ENCODE measurements at regions not wholly inside any gene's neighbourhood (a gene's known extent, or its start where the extent isn't known, plus 50 kb on each side); places are given as distances from the start of the nearest gene placed in this dataset.

- WGBS, 2 donors (ENCODE audit: extremely low coverage in 2 of 2, insufficient read length in 2 of 2, insufficient replicate concordance in 1 of 2): no CpG with 5 or more reads among the region's 7 CpGs
- DNase-seq (ENCODE audit: low spot score): no peak
- no peaks in the 10 kb centered on the region for H3K79me1 ChIP-seq (ENCODE audit: low read depth, low read length)
- no peak overlapping the region for H3K18ac ChIP-seq (ENCODE audit: low read length)
- H2BK5ac ChIP-seq (ENCODE audit: low read length): no peak overlapping the region
- no peak overlapping the region for H2BK120ac ChIP-seq (ENCODE audit: low read depth, low read length)
- no peak overlapping the region for H2AK5ac ChIP-seq (ENCODE audit: low read depth, low read length)
- H3K4me3 ChIP-seq (ENCODE audit: low read length in 2 of 2): no peak overlapping the region
- H3K4me2 ChIP-seq (ENCODE audit: insufficient read depth, low read length, poor library complexity, severe bottlenecking): no peak overlapping the region
- no peak overlapping the region for H3K9ac ChIP-seq (ENCODE audit: low read depth, low read length, poor library complexity)
- no peak overlapping the region for H2BK15ac ChIP-seq (ENCODE audit: low read length)
- no peak overlapping the region for H2BK12ac ChIP-seq (ENCODE audit: low read length)
- no peak overlapping the region for H3K27ac ChIP-seq (replicated peaks; ENCODE audit: low read length)
- H3K4me1 ChIP-seq (ENCODE audit: control insufficient read depth in 2 of 2, insufficient read depth in 1 of 2, low read depth in 1 of 2, low read length in 2 of 2): peaks cover 0 to 5% of the 10 kb centered on the region in 2 donors
- H3K9me3 ChIP-seq (replicated peaks in 1 of 2; ENCODE audit: control insufficient read depth in 2 of 2, insufficient read depth in 1 of 2, low read depth in 1 of 2, low read length in 2 of 2): no peaks in the 10 kb centered on the region
- H3K23ac ChIP-seq (ENCODE audit: low read depth, low read length, poor library complexity): no peak overlapping the region
- no peaks in the 10 kb centered on the region for H3K36me3 ChIP-seq (replicated peaks in 1 of 2; ENCODE audit: control insufficient read depth in 2 of 2, insufficient read depth in 2 of 2, low read length in 2 of 2)
- H3K4ac ChIP-seq (ENCODE audit: low read length): no peak overlapping the region
- no peak overlapping the region for H2AFZ ChIP-seq (ENCODE audit: low read length)
- H3K14ac ChIP-seq (ENCODE audit: low read length): no peak overlapping the region
- no peak overlapping the region for H4K8ac ChIP-seq (ENCODE audit: low read depth, low read length)
- no peak overlapping the region for H4K91ac ChIP-seq (ENCODE audit: low read depth, low read length, poor library complexity)
- no peaks in the 10 kb centered on the region for H3K27me3 ChIP-seq (ENCODE audit: control insufficient read depth in 3 of 3, insufficient read depth in 3 of 3, low read depth in 1 of 3, low read length in 3 of 3)
Observed at GRCh38 chr13:68816715-68817114, 1290.9 kb upstream of the ATXN8OS start.

- H3K27ac ChIP-seq (replicated peaks; ENCODE audit: low read length): no peak overlapping the region
- H3K79me1 ChIP-seq (ENCODE audit: low read depth, low read length): no peaks in the 10 kb centered on the region
- no peak overlapping the region for H3K9ac ChIP-seq (ENCODE audit: low read depth, low read length, poor library complexity)
- H3K23ac ChIP-seq (ENCODE audit: low read depth, low read length, poor library complexity): no peak overlapping the region
- H3K36me3 ChIP-seq (replicated peaks in 1 of 2; ENCODE audit: control insufficient read depth in 2 of 2, insufficient read depth in 2 of 2, low read length in 2 of 2): no peaks in the 10 kb centered on the region
- no peak overlapping the region for H2BK12ac ChIP-seq (ENCODE audit: low read length)
- H3K4me3 ChIP-seq (ENCODE audit: low read length in 2 of 2): no peak overlapping the region
- no peak overlapping the region for H2BK120ac ChIP-seq (ENCODE audit: low read depth, low read length)
- H3K4me2 ChIP-seq (ENCODE audit: insufficient read depth, low read length, poor library complexity, severe bottlenecking): no peak overlapping the region
- WGBS, 2 donors (ENCODE audit: extremely low coverage in 2 of 2, insufficient read length in 2 of 2, insufficient replicate concordance in 1 of 2): no CpG with 5 or more reads among the region's 7 CpGs
- no peaks in the 10 kb centered on the region for H3K27me3 ChIP-seq (ENCODE audit: control insufficient read depth in 3 of 3, insufficient read depth in 3 of 3, low read depth in 1 of 3, low read length in 3 of 3)
- no peaks in the 10 kb centered on the region for H3K9me3 ChIP-seq (replicated peaks in 1 of 2; ENCODE audit: control insufficient read depth in 2 of 2, insufficient read depth in 1 of 2, low read depth in 1 of 2, low read length in 2 of 2)
- no peak overlapping the region for H3K14ac ChIP-seq (ENCODE audit: low read length)
- peak overlapping the region; percentile 54 for H2AFZ ChIP-seq (ENCODE audit: low read length)
- no peak overlapping the region for H4K91ac ChIP-seq (ENCODE audit: low read depth, low read length, poor library complexity)
- peaks cover 0 to 5% of the 10 kb centered on the region in 2 donors for H3K4me1 ChIP-seq (ENCODE audit: control insufficient read depth in 2 of 2, insufficient read depth in 1 of 2, low read depth in 1 of 2, low read length in 2 of 2)
- DNase-seq (ENCODE audit: low spot score): no peak
- H4K8ac ChIP-seq (ENCODE audit: low read depth, low read length): no peak overlapping the region
- H3K4ac ChIP-seq (ENCODE audit: low read length): no peak overlapping the region
- H2AK5ac ChIP-seq (ENCODE audit: low read depth, low read length): no peak overlapping the region
- H2BK15ac ChIP-seq (ENCODE audit: low read length): no peak overlapping the region
- peak overlapping the region; percentile 36 for H3K18ac ChIP-seq (ENCODE audit: low read length)
- H2BK5ac ChIP-seq (ENCODE audit: low read length): no peak overlapping the region
Observed at GRCh38 chr13:68813180-68813796, 1294.3 kb upstream of the ATXN8OS start.

GRCh38 chr13:68810660-68811059, 1297.0 kb upstream of the ATXN8OS start:
- no peak overlapping the region for H2BK5ac ChIP-seq (ENCODE audit: low read length)
- no peak overlapping the region for H4K8ac ChIP-seq (ENCODE audit: low read depth, low read length)
- no peak overlapping the region for H2BK15ac ChIP-seq (ENCODE audit: low read length)
- peak; percentile 21 for DNase-seq (ENCODE audit: low spot score)
- no peak overlapping the region for H3K27ac ChIP-seq (replicated peaks; ENCODE audit: low read length)
- H3K36me3 ChIP-seq (replicated peaks in 1 of 2; ENCODE audit: control insufficient read depth in 2 of 2, insufficient read depth in 2 of 2, low read length in 2 of 2): no peaks in the 10 kb centered on the region
- no peak overlapping the region for H2BK120ac ChIP-seq (ENCODE audit: low read depth, low read length)
- H3K4me1 ChIP-seq (ENCODE audit: control insufficient read depth in 2 of 2, insufficient read depth in 1 of 2, low read depth in 1 of 2, low read length in 2 of 2): peaks cover 0 to 5% of the 10 kb centered on the region in 2 donors
- no peak overlapping the region for H3K4me2 ChIP-seq (ENCODE audit: insufficient read depth, low read length, poor library complexity, severe bottlenecking)
- H2AFZ ChIP-seq (ENCODE audit: low read length): no peak overlapping the region
- H3K27me3 ChIP-seq (ENCODE audit: control insufficient read depth in 3 of 3, insufficient read depth in 3 of 3, low read depth in 1 of 3, low read length in 3 of 3): no peaks in the 10 kb centered on the region
- no peak overlapping the region for H3K4ac ChIP-seq (ENCODE audit: low read length)
- H3K79me1 ChIP-seq (ENCODE audit: low read depth, low read length): no peaks in the 10 kb centered on the region
- H3K23ac ChIP-seq (ENCODE audit: low read depth, low read length, poor library complexity): no peak overlapping the region
- H3K4me3 ChIP-seq (ENCODE audit: low read length in 2 of 2): no peak overlapping the region
- no CpG with 5 or more reads among the region's 1 CpG for WGBS, 2 donors (ENCODE audit: extremely low coverage in 2 of 2, insufficient read length in 2 of 2, insufficient replicate concordance in 1 of 2)
- no peak overlapping the region for H2BK12ac ChIP-seq (ENCODE audit: low read length)
- H2AK5ac ChIP-seq (ENCODE audit: low read depth, low read length): no peak overlapping the region
- no peak overlapping the region for H3K14ac ChIP-seq (ENCODE audit: low read length)
- no peak overlapping the region for H4K91ac ChIP-seq (ENCODE audit: low read depth, low read length, poor library complexity)
- H3K9ac ChIP-seq (ENCODE audit: low read depth, low read length, poor library complexity): no peak overlapping the region
- no peak overlapping the region for H3K18ac ChIP-seq (ENCODE audit: low read length)
- H3K9me3 ChIP-seq (replicated peaks in 1 of 2; ENCODE audit: control insufficient read depth in 2 of 2, insufficient read depth in 1 of 2, low read depth in 1 of 2, low read length in 2 of 2): no peaks in the 10 kb centered on the region

GRCh38 chr13:68808456-68808855, 1299.2 kb upstream of the ATXN8OS start:
- no peak overlapping the region for H4K91ac ChIP-seq (ENCODE audit: low read depth, low read length, poor library complexity)
- no peak overlapping the region for H3K4me3 ChIP-seq (ENCODE audit: low read length in 2 of 2)
- no peak for DNase-seq (ENCODE audit: low spot score)
- H3K14ac ChIP-seq (ENCODE audit: low read length): no peak overlapping the region
- H3K9me3 ChIP-seq (replicated peaks in 1 of 2; ENCODE audit: control insufficient read depth in 2 of 2, insufficient read depth in 1 of 2, low read depth in 1 of 2, low read length in 2 of 2): no peaks in the 10 kb centered on the region
- H4K8ac ChIP-seq (ENCODE audit: low read depth, low read length): no peak overlapping the region
- no peaks in the 10 kb centered on the region for H3K27me3 ChIP-seq (ENCODE audit: control insufficient read depth in 3 of 3, insufficient read depth in 3 of 3, low read depth in 1 of 3, low read length in 3 of 3)
- no peaks in the 10 kb centered on the region for H3K79me1 ChIP-seq (ENCODE audit: low read depth, low read length)
- no peak overlapping the region for H3K18ac ChIP-seq (ENCODE audit: low read length)
- H3K36me3 ChIP-seq (replicated peaks in 1 of 2; ENCODE audit: control insufficient read depth in 2 of 2, insufficient read depth in 2 of 2, low read length in 2 of 2): no peaks in the 10 kb centered on the region
- H3K23ac ChIP-seq (ENCODE audit: low read depth, low read length, poor library complexity): no peak overlapping the region
- no CpG with 5 or more reads among the region's 3 CpGs for WGBS, 2 donors (ENCODE audit: extremely low coverage in 2 of 2, insufficient read length in 2 of 2, insufficient replicate concordance in 1 of 2)
- H2BK120ac ChIP-seq (ENCODE audit: low read depth, low read length): no peak overlapping the region
- H2BK12ac ChIP-seq (ENCODE audit: low read length): no peak overlapping the region
- H2AK5ac ChIP-seq (ENCODE audit: low read depth, low read length): no peak overlapping the region
- H3K4me2 ChIP-seq (ENCODE audit: insufficient read depth, low read length, poor library complexity, severe bottlenecking): no peak overlapping the region
- H2AFZ ChIP-seq (ENCODE audit: low read length): no peak overlapping the region
- H3K27ac ChIP-seq (replicated peaks; ENCODE audit: low read length): no peak overlapping the region
- H3K9ac ChIP-seq (ENCODE audit: low read depth, low read length, poor library complexity): no peak overlapping the region
- H3K4me1 ChIP-seq (ENCODE audit: control insufficient read depth in 2 of 2, insufficient read depth in 1 of 2, low read depth in 1 of 2, low read length in 2 of 2): peaks cover 0 to 5% of the 10 kb centered on the region in 2 donors
- no peak overlapping the region for H2BK15ac ChIP-seq (ENCODE audit: low read length)
- H2BK5ac ChIP-seq (ENCODE audit: low read length): no peak overlapping the region
- H3K4ac ChIP-seq (ENCODE audit: low read length): no peak overlapping the region
